HG02588 (cell line): ENCODE measurements at regions not wholly inside any gene's neighbourhood (a gene's known extent, or its start where the extent isn't known, plus 50 kb on each side); places are given as distances from the start of the nearest gene placed in this dataset.
"Not testable (repeated sequence)": the region's sequence is repeated elsewhere in the genome, so short reads cannot be mapped to it uniquely, and the experiment has no call there.

Source experiments
- ATAC-seq: cut with Tn5 transposase; IDR thresholded peaks from one replicate; pipeline ENCODE4 v1.9.1; 2021; ENCODE audit warnings: mild to moderate bottlenecking, moderate library complexity; ENCODE audit not compliant: unreplicated experiment

DNA sequence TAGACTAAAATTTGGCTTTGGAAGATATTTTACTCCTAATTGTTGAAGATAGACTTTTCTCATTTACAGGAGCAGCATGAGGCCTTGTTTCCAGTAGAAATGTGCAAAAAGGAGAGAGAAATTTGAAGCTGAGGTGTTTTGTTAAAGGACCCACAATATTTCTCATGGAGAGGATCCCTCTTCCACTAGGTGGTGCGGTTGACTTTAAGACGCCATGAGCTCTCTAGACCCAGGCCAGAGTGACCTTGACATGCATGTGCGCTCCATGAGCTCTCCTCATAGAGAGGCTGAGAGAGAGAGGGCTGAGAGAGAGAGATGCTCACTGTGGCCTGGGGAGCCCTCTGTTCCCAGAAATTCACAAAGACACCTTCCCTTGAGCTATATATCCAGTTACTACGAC lies 861.2 kb upstream of the EYS start:
- ATAC-seq: no peak

DNA sequence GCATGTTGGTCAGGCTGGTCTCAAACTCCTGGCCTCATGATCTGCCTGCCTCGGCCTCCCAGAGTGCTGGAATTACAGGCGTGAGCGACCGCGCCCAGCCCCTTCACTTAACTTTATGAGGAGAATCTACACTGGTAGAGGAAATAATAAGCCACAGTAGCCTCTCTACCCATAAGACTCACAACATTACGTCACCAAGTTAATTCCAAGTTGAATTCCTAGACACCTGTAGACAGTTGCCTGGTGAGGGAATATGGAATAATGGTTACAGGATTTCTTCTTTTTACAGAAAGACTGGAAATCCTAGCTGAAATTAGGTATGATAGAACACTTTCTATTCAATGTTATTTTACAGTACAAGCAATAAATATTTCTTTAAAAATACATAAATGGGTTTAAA lies 854.5 kb upstream of the EYS start:
- no peak for ATAC-seq

DNA sequence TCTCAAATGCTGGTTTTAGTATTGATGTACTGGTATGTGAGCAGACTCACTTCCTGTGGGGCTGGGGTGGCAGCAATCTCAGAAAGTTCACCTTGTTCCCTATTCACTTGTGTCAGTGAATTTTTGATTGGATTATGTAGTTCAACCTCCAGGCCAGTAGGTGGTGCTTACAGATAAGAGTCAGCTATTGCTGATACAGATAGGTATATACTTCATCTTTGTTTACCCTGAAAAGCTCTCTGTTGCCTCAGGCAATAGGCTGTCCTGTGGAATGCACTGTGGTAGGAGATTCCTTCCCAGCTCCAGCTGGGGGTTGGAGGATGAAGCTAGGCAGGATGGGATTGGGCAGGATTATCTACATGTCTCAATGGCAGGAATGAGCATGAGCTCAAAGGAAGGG lies 851.2 kb upstream of the EYS start:
- no peak for ATAC-seq

DNA sequence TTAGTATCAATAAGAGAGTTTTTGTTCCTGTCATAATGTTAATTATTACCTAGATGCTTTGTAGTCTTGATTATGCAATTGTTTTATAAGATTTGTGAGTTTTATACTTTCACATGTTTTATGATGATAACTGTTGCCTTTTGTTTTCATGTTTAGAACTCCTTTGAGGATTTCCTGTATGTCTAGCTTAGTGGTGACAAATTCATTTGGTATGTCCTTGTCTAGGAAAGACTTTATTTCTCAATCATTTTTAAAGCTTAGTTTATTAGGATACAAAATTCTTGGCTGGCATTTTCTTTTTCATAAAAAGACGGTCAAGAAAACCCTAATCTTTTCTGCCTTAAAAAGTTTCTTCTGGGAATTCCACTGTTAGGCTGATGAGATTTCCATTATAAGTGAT lies 849.9 kb upstream of the EYS start:
- ATAC-seq: no peak

GRCh38 chr6:66555082-66555481 lies 848.1 kb upstream of the EYS start:
- ATAC-seq: no peak

DNA sequence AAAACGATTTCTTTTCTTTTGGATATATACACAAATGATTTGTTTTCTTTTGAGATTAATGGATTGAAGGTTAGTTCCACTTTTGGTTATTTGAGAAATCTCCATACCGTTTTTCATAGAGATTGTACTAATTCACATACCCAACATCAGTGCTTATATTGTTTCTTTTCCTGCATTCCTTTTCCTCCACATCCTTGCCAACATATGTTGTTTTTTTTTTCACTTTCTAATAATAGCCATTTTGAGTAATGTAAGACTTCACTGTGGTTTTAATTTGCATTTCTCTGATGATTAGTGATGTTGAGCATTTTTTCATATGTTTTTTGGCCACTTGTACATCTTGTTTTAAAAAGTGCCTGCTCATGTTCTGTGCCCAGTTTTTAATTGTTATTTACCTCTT lies 846.4 kb upstream of the EYS start:
- ATAC-seq: no peak

GRCh38 chr6:66538551-66539135 lies 831.6 kb upstream of the EYS start:
- no peak for ATAC-seq

DNA sequence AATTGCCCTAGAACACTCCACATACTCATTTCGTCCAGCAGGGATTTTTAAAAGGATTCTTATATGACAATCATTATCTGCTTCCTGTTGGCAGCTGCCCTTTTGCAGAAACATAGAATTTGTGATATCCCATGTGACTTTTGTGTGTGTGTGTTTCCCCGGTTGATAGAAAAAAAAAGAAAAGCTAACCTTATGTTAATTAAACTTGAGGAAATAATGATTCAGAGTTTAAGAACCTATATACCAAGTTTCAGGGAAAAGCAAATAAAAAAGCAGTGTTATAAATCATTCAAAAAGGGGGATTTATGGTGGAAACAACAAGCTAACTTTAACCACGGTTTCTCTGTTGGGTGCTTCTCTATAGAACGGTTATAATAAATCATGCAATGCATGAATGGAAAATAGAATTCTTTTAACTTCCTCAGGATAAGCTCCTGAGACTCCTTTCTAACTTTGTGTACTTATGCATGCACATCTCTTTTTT lies 826.9 kb upstream of the EYS start:
- no peak for ATAC-seq

DNA sequence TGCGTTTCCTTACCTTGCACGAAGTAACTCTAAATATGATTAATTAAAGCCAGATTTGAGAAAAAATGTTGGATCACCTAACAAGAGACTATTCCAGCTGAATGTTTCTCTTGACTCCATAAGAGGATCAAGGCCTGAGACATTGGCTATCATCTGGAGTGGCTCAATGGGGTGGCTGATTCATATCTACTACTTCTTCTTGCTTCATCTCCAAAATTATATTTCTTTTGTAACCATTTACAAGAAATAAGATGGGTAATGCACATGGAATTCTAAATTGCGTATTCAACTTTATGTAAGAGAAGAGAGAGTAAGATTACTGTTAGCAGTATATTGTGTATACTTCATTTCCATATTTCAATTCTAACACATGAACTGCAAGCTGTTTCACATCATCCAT lies 819.0 kb upstream of the EYS start:
- ATAC-seq: no peak

DNA sequence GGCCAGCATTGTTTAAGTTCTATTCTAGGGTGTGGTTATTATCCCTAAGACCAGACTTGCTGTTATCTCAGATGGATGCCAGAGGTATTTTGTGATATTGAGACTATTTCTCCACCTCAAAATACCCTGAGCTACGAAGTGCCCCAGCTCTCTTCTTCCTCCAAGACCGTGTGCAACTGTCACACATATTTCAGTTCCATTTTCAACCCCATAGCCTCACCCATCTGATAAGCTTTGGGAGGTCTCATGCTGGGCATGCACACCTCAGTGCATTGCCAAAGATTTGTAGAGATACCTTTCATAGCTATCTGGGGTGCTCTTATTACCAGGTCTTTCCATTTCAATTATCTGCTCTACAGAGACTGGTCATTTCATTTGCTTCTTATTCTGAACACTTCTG lies 815.8 kb upstream of the EYS start:
- ATAC-seq: no peak

- ATAC-seq: no peak
These were observed 809.4 kb upstream of the EYS start for GRCh38 chr6:66516377-66516776.

DNA sequence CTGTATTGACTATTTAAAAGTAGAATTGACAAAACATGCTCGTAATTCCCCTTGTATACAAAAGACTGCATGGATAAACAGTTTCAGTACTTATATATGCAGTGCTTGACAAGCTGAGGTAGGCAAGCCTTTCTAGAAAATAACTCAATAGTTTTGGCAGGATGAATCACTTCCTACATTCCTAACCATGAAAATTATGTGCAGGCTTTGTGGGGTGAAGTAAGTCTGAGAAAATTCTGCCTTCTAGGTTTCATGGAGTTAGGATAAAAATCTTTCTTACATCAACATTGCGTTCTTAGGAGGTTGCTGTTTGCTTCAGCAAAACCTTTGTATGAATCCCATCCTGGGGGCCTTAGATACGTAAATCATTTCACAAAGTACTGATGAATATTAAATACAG lies 801.4 kb upstream of the EYS start:
- no peak for ATAC-seq

- no peak for ATAC-seq
These were observed 792.8 kb upstream of the EYS start for GRCh38 chr6:66499851-66500250.

DNA sequence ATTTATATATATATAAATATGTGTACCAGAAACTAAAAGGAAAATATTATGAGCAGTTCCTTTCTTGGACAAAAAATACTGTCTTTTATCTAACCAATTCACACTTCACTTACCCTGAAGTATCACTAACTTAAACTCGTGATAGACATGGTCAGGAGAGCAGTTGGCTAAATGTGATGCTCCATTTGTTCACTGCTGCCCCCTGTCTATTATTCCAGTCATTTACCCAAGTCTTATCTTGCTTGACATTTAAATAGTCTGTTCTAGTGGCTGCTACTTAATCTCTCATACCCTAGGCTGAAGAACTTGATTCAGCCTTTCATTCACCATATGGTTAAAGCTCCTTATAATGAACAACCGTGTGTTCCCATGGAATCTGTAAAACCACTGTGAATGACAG lies 789.6 kb upstream of the EYS start:
- no peak for ATAC-seq

DNA sequence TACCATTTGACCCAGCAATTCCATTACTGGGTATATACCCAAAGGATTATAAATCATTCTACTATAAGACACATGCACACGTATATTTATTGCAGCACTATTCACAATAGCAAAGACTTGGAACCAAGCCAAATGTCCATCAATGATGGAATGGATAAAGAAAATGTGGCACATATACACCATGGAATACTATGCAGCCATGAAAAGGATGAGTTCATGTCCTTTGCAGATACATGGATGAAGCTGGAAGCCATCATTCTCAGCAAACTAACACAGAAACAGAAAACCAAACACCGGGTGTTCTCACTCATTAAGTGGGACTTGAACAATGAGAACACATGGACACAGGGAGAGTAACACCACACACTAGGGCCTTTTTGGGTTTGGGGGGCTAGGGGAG lies 787.6 kb upstream of the EYS start:
- not testable (repeated sequence) for ATAC-seq

- no peak for ATAC-seq
These were observed 782.4 kb upstream of the EYS start for GRCh38 chr6:66489269-66489987.

DNA sequence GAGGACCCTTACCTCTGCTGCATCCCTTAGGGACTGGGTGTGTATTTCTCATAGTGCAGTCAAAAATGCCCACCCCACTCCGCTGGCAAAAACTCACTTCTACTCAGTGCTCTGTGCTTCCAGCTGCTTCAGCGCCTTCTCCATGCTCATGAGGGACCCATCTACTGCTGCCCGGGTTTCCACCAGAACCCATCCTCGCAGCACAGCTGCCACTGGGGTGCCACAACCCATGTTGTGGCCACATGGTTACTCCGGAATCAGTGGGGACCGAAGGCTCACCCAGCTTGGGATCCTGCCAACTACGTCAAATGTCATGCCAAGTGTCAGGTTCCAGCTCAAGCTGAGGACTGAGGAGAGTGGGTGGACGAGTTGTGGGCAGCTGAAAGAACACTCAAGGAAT lies 774.2 kb upstream of the EYS start:
- ATAC-seq: no peak

DNA sequence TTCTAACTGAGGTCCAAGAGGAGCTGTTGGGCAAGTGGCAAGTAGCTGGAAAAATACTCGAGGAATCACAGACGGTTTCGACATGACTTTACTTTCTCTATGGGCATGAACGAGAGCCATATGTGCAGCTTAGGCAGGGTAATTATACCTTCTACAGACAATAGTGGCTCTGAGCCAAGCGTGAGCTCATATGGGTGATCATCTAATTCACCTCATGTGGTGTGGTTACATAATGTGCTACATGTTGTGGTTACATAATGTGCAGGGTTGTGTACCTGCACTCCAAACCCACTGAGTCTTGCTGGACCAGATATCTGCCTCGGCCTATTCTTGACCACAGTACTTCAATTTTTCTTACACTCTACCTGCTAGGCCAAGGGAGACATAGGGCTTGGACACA lies 771.7 kb upstream of the EYS start:
- no peak for ATAC-seq

DNA sequence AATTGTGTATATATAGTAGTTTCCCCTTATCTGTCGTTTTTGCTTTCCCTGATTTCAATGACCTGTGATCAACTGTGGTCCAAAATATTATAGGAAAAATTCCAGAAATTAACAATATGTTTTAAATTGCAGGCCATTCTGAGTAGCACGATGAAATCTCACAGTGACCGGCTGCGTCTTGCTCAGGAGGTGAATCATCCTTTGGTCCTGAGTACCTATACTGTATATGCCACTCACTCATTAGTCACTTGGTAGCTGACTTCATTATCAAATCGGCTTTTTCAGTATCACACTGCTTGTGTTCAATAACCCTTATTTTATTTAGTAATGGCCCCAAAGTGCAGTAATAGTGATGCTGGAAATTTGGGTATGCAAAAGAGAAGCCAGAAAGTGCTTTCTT lies 728.3 kb upstream of the EYS start:
- no peak for ATAC-seq

DNA sequence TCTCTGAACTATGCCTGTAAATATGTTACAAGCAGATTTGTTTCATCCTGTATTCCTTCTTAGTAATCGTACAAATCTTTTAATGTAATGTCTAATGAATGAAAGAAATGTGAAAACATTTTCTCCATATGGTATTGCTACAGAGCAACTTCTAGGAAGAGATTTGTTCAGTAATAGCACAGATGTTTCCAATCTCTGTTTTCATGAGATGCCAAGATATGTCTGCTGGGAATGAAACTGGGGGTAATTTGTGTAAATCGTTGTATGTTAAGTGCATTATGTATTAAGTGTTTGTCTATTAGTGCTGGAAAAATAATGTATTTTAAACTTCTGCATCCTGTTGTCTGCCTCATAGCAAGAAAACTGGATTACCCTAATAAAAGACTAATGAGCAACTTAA lies 722.2 kb upstream of the EYS start:
- ATAC-seq: no peak

- ATAC-seq: no peak
These were observed 716.0 kb upstream of the EYS start for GRCh38 chr6:66423047-66423446.

- ATAC-seq: no peak
These were observed 714.5 kb upstream of the EYS start for GRCh38 chr6:66421570-66421969.

DNA sequence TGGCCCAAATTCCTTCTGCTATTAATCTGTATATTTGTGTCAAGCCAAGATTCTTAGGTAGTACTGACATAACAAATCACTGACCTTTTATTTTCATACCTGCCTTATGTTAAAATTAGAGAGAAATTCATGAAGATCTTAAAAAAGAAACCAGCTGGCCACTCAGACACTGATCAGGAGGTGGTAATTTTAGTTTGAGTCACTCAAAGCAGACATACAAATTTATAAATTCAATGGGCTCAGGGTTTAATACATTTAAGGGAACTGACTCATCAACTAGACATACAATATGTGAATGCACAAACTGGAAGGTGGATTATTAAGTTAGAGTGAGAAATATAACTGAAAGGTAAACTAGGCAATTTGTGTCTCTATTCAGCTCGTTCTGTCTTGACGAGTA lies 711.9 kb upstream of the EYS start:
- ATAC-seq: no peak
